OCI-LY1 (cell line): ENCODE measurements at regions not wholly inside any gene's neighbourhood (a gene's known extent, or its start where the extent isn't known, plus 50 kb on each side); places are given as distances from the start of the nearest gene placed in this dataset.

Experiments
- CTCF ChIP-seq: fragments of 200-600 bp; sonication (generic), shearing (Covaris generic); IDR thresholded peaks from 2 replicates; pipeline ENCODE4 v1.5.1; 2017; ENCODE audit warnings: mild to moderate bottlenecking, antibody characterized with exemption, low read length, moderate library complexity, mixed read lengths
- EZH2 ChIP-seq: fragments of 200-600 bp; sonication (generic), shearing (Covaris generic); IDR thresholded peaks from 2 replicates; pipeline ENCODE4 v1.8.0; 2017; ENCODE audit warnings: borderline replicate concordance, mixed run types, mild to moderate bottlenecking, antibody characterized with exemption, low read length, moderate library complexity, mixed read lengths

- no peak for TF ChIP-seq CTCF
- no peak for TF ChIP-seq EZH2
Measured at GRCh38 chr3:118765636-118766305, 268.9 kb downstream of the IGSF11 start.
